Naive thymus-derived CD8-positive, alpha-beta T cell (primary cell): ENCODE measurements at regions not wholly inside any gene's neighbourhood (a gene's known extent, or its start where the extent isn't known, plus 50 kb on each side); places are given as distances from the start of the nearest gene placed in this dataset.

Source experiments
- ATAC-seq, 2 donors: fragments of 150-1000 bp; cut with Tn5 transposase in 1 of 2; sonication (Bioruptor Pico), chemical (Tn5 transposase) in 1 of 2; 1 replicate in 1 of 2; 2 replicates in 1 of 2; pipeline ENCODE4 v1.10.0; 2021; ENCODE audit warnings: mild to moderate bottlenecking in 2 of 2, moderate library complexity in 2 of 2
- POLR2A ChIA-PET: fragments of 350-600 bp; sonication (Branson Sonifier 250); formaldehyde crosslinking; loops from one replicate; lab custom pipeline; 2021; ENCODE audit warnings: antibody characterized with exemption; lab: Charles Lee
- DNase-seq, 10 donors: peaks; one replicate each; pipeline versions ENCODE4 v3.0.0 to v3.0.0-alpha.2; 2020 to 2022
- H3K27ac Mint-ChIP-seq, 10 donors: one replicate each; pipeline ENCODE4 v1.8.0; 2020 to 2022; ENCODE audit warnings: mild to moderate bottlenecking in 10 of 10, mixed read lengths in 10 of 10, moderate library complexity in 4 of 10, inconsistent platforms in 1 of 10
- H3K27me3 Mint-ChIP-seq, 5 donors: one replicate each; pipeline ENCODE4 v1.8.0; 2021 to 2022; ENCODE audit warnings: mixed read lengths in 5 of 5
- H3K36me3 Mint-ChIP-seq, 3 donors: one replicate each; pipeline ENCODE4 v1.8.0; 2020 to 2022; ENCODE audit warnings: mixed read lengths in 3 of 3, mild to moderate bottlenecking in 2 of 3, inconsistent platforms in 1 of 3
- H3K4me1 Mint-ChIP-seq, 4 donors: one replicate each; pipeline ENCODE4 v1.8.0; 2021 to 2022; ENCODE audit warnings: mixed read lengths in 4 of 4
- H3K4me3 Mint-ChIP-seq, 10 donors: one replicate each; pipeline ENCODE4 v1.8.0; 2020 to 2022; ENCODE audit warnings: mild to moderate bottlenecking in 10 of 10, mixed read lengths in 10 of 10, moderate library complexity in 6 of 10, inconsistent platforms in 1 of 10
- H3K9me3 Mint-ChIP-seq, 9 donors: one replicate each; pipeline ENCODE4 v1.8.0; 2020 to 2022; ENCODE audit warnings: mixed read lengths in 9 of 9, mild to moderate bottlenecking in 3 of 9, inconsistent platforms in 1 of 9, moderate library complexity in 1 of 9

- H3K36me3 Mint-ChIP-seq: no peaks in the 10 kb centered on the region
- peaks cover 0 to 6% (median 2%) of the 10 kb centered on the region in 9 donors for H3K9me3 Mint-ChIP-seq
- POLR2A ChIA-PET: no interaction called here
- peaks cover 0 to 15% (median 3%) of the 10 kb centered on the region in 5 donors for H3K27me3 Mint-ChIP-seq
- no peak for ATAC-seq
- no peak overlapping the region for H3K4me3 Mint-ChIP-seq
- no peak for DNase-seq
- H3K27ac Mint-ChIP-seq: no peak overlapping the region
- no peaks in the 10 kb centered on the region for H3K4me1 Mint-ChIP-seq
Measured at GRCh38 chr2:200159357-200159707, 147.2 kb upstream of the SPATS2L start.

DNA sequence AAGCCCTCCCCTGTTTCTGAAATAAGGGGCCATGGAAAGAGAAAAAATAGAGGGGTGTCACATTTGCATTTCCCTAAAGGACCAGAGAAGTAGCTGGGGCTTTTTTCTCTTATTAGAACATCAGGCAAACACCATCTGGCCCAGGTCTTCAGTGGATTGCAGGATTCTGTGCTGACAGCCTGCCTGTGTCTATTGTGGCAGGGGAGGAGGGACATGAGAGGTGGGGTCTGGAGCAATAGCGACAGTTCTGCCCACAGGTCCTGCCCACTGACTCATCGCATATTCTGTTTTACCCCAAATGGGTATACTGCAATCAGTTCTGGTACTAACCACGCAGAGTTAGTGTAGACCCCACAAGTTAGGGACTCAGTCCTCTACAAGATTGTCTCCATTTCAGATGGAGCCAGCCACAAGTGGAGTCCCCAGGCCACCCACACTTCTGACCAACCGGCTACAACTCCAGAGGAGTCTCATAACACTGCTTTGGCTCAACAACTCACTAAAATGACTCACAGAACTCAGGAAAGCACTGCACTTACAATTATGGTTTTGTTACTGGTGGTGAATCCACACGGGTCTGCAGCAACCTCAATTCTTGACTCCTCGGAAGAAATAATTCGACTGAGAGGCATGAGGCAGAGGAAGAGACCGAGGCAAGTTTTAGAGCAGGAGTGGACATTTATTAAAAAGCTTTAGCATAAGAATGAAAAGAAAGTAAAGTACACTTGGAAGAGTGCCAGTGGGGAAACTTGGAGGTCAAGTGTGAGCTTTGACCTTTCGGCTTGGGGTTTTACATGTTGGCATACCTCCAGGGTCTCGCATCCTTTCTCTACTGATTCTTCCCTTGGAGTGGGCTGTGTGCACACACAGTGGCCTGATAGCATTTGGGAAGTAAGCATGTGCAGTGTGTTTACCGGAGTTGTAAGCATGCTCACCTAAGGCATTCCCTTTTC is 146.4 kb upstream of the SPATS2L start:
- Mint-ChIP-seq H3K4me1 (no peaks in the 10 kb centered on the region), H3K27me3 (peaks cover 0 to 17% (median 3%) of the 10 kb centered on the region in 5 donors), H3K27ac (no peak overlapping the region), H3K36me3 (no peaks in the 10 kb centered on the region), H3K9me3 (peaks cover 0 to 11% (median 3%) of the 10 kb centered on the region in 9 donors), H3K4me3 (no peak overlapping the region)
- ATAC-seq: no peak
- POLR2A ChIA-PET: no interaction called here
- DNase-seq: no peak

GRCh38 chr2:200161458-200161857 is 145.0 kb upstream of the SPATS2L start:
- peaks cover 0 to 2% (median 0%) of the 10 kb centered on the region in 3 donors for H3K36me3 Mint-ChIP-seq
- no peak overlapping the region for H3K27ac Mint-ChIP-seq
- POLR2A ChIA-PET: no interaction called here

GRCh38 chr2:200165687-200166086 is 140.8 kb upstream of the SPATS2L start:
- H3K36me3 Mint-ChIP-seq: peaks cover 0 to 2% (median 0%) of the 10 kb centered on the region in 3 donors
- POLR2A ChIA-PET: no interaction called here

More at GRCh38 chr2:200161458-200161857, 145.0 kb upstream of the SPATS2L start:
- H3K4me1 Mint-ChIP-seq: no peaks in the 10 kb centered on the region
- H3K9me3 Mint-ChIP-seq: peaks cover 0 to 24% (median 7%) of the 10 kb centered on the region in 9 donors
- DNase-seq (no peak), ATAC-seq (no peak)
- H3K27me3 Mint-ChIP-seq: peaks cover 0 to 17% (median 3%) of the 10 kb centered on the region in 5 donors
- no peak overlapping the region for H3K4me3 Mint-ChIP-seq

DNA sequence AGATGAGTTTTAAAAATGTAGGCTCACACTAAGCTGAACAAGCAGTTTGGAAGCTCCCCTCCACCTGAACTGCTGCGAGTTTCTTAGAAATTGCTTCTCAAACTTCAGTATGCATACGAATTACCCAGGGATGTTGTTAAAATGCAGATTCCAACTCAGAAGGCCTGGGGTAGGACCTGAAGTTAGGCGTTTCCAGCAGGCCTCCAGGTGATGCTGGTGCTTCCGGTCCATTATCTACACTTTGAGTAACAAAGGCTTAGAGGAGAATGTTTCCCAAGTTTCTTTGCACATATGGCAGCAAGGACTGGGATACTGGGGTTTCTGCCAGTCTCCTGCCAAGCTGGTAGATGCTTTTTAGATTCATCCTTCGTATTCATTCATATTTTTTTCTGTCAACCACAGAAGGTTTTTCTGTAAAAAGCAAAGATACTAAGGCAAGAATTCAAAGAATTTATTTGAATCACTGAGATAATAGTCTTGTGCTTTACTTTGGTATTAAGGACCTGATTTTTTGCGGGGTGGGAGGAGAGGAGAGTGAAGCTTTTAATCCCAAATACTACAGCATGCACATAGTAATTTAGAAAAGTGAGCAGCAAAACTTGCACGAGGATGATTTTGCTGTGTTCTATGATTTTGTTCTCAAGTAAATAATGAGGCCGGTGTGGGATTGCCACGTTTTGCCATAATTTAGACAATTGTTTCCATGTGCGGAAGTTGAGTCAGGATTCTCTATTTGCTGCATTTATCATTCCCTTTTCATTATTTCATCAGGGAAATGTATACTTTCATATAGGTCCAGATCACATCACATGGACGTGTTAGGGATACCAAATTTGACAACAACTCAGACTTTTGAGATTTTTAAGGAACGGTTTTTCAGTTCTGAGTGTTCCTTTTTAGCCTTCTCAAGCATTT is 137.6 kb upstream of the SPATS2L start:
- ATAC-seq (no peak), DNase-seq (no peak)
- H3K27ac Mint-ChIP-seq: no peak overlapping the region
- H3K4me3 Mint-ChIP-seq: no peak overlapping the region
- H3K36me3 Mint-ChIP-seq: peaks cover 0 to 4% (median 2%) of the 10 kb centered on the region in 3 donors
- H3K27me3 Mint-ChIP-seq: peaks cover 5 to 20% (median 7%) of the 10 kb centered on the region in 5 donors
- H3K9me3 Mint-ChIP-seq: peaks cover 0 to 31% (median 8%) of the 10 kb centered on the region in 9 donors
- H3K4me1 Mint-ChIP-seq: no peaks in the 10 kb centered on the region
- POLR2A ChIA-PET: no interaction called here

More at GRCh38 chr2:200165687-200166086, 140.8 kb upstream of the SPATS2L start:
- DNase-seq (no peak), ATAC-seq (no peak)
- H3K27ac Mint-ChIP-seq: no peak overlapping the region
- no peak overlapping the region for H3K4me3 Mint-ChIP-seq
- H3K4me1 Mint-ChIP-seq: no peaks in the 10 kb centered on the region
- H3K27me3 Mint-ChIP-seq: peaks cover 3 to 12% (median 7%) of the 10 kb centered on the region in 5 donors
- H3K9me3 Mint-ChIP-seq: peaks cover 0 to 25% (median 7%) of the 10 kb centered on the region in 9 donors

- DNase-seq (no peak), ATAC-seq (no peak)
- Mint-ChIP-seq H3K9me3 (peaks cover 0 to 23% (median 6%) of the 10 kb centered on the region in 9 donors), H3K27me3 (peaks cover 4 to 20% (median 5%) of the 10 kb centered on the region in 5 donors), H3K4me1 (no peaks in the 10 kb centered on the region), H3K36me3 (peaks cover 0 to 4% (median 2%) of the 10 kb centered on the region in 3 donors), H3K4me3 (no peak overlapping the region), H3K27ac (no peak overlapping the region)
- POLR2A ChIA-PET: no interaction called here
Measured at GRCh38 chr2:200170221-200170620, 136.3 kb upstream of the SPATS2L start.

DNA sequence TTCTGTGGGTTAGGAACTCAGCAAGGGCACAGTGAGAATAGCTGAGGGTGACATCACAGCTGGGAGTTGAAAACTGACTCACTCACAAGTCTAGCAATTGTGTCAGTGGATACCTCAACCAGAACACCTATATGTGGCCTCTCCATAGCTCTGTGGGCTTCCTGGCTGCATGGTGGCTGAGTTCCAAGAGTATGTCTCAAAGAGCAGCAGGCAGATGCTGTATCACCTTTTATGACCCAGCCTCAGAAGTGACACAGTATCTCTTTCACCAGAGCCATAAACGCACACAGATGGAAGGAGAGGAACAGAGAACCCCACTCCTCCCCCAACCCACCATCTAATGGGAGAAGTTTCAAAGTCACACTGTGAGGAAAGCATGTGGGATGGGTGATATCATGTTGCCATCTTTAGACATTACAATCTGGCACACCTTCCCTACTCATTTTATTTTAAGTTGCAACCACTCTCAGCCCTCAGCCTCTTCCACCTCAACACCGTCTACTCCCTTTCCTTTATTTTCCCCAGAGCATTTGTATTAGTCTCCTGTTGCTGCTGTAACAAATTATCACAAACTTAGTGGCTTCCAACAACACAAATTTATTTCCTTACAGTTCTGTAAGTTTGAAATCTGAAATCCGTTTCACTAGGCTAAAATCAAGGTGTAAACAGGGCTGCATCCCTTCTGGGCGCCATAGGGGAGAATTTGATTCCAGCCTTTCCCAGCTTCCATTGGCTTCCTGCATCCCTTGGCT is 134.6 kb upstream of the SPATS2L start:
- ATAC-seq (no peak), DNase-seq (no peak)
- Mint-ChIP-seq H3K9me3 (peaks cover 0 to 10% (median 0%) of the 10 kb centered on the region in 9 donors), H3K27ac (no peak overlapping the region), H3K4me3 (no peak overlapping the region), H3K27me3 (peaks cover 3 to 20% (median 5%) of the 10 kb centered on the region in 5 donors), H3K36me3 (peaks cover 0 to 4% (median 0%) of the 10 kb centered on the region in 3 donors), H3K4me1 (no peaks in the 10 kb centered on the region)
- POLR2A ChIA-PET: no interaction called here

- peaks cover 0 to 4% (median 0%) of the 10 kb centered on the region in 3 donors for H3K36me3 Mint-ChIP-seq
- ATAC-seq: no peak
- no peak for DNase-seq
- peaks cover 0 to 10% (median 0%) of the 10 kb centered on the region in 9 donors for H3K9me3 Mint-ChIP-seq
- no peak overlapping the region for H3K4me3 Mint-ChIP-seq
- H3K4me1 Mint-ChIP-seq: no peaks in the 10 kb centered on the region
- POLR2A ChIA-PET: no interaction called here
- no peak overlapping the region for H3K27ac Mint-ChIP-seq
- peaks cover 3 to 20% (median 5%) of the 10 kb centered on the region in 5 donors for H3K27me3 Mint-ChIP-seq
Measured at GRCh38 chr2:200172521-200172920, 134.0 kb upstream of the SPATS2L start.

DNA sequence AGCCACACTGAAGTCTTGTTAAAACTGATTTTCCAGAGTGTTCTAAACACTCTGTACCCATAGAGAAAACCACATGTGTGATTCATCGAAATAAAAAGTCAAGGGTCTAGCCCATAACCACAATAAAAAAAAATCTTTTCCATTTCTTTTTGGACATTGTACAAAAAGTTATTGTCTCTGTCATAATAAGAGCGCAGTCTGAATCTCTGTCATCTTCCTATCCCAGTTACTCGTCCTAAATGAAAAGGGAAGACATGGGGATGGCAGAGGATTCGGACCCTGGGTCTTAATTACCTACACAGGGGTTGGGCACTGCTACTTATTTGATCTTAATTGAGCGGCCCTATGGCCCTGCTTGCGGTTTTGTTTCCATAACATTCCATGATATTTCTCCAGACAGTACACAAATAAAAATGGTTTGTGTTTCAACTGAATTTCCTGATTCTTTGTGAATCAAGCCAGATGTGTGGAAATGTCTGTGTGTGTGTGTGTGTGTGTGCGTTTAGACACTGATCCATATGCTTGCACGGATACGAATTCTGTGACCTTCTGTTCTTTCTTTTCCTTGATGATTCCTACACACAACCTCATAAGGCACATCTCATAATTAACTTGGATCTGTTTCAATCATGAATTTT is 133.4 kb upstream of the SPATS2L start:
- no peak overlapping the region for H3K27ac Mint-ChIP-seq
- H3K36me3 Mint-ChIP-seq: peaks cover 0 to 4% (median 0%) of the 10 kb centered on the region in 3 donors
- POLR2A ChIA-PET: no interaction called here
- peaks cover 3 to 21% (median 8%) of the 10 kb centered on the region in 5 donors for H3K27me3 Mint-ChIP-seq
- H3K4me1 Mint-ChIP-seq: no peaks in the 10 kb centered on the region
- DNase-seq (no peak), ATAC-seq (no peak)
- no peak overlapping the region for H3K4me3 Mint-ChIP-seq
- H3K9me3 Mint-ChIP-seq: peaks cover 0 to 10% (median 0%) of the 10 kb centered on the region in 9 donors

DNA sequence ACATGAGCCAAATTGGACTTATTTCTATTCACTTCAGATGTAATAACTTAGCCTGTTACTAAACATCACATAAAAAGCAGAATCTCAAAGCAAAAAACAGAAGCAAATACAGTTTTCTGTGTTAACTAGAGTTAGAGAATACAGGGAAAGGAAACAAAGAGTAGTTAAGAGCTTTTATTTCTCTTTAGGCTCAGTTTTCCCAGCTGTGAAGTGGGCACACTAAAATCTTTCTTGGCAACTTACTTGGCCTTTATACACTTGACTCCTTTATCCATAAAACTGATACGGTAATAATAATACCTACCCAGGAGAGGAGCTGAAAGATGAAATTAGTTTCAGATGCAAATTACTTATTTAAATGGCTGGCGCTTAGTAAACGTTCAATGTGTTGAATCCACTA is 132.8 kb upstream of the SPATS2L start:
- H3K9me3 Mint-ChIP-seq: peaks cover 0 to 10% (median 0%) of the 10 kb centered on the region in 9 donors

GRCh38 chr2:200174433-200175216 is 131.9 kb upstream of the SPATS2L start:
- no peak for ATAC-seq
- peaks cover 0 to 4% (median 0%) of the 10 kb centered on the region in 3 donors for H3K36me3 Mint-ChIP-seq
- H3K9me3 Mint-ChIP-seq: peaks cover 0 to 10% (median 0%) of the 10 kb centered on the region in 9 donors
- no peaks in the 10 kb centered on the region for H3K4me1 Mint-ChIP-seq
- no peak for DNase-seq
- POLR2A ChIA-PET: no interaction called here
- H3K4me3 Mint-ChIP-seq: no peak overlapping the region
- H3K27me3 Mint-ChIP-seq: peaks cover 3 to 25% (median 11%) of the 10 kb centered on the region in 5 donors
- H3K27ac Mint-ChIP-seq: no peak overlapping the region

More for the DNA sequence above, 132.8 kb upstream of the SPATS2L start:
- POLR2A ChIA-PET: no interaction called here
- DNase-seq (no peak), ATAC-seq (no peak)
- Mint-ChIP-seq H3K36me3 (peaks cover 0 to 4% (median 0%) of the 10 kb centered on the region in 3 donors), H3K4me1 (no peaks in the 10 kb centered on the region), H3K27me3 (peaks cover 3 to 27% (median 11%) of the 10 kb centered on the region in 5 donors), H3K27ac (no peak overlapping the region), H3K4me3 (no peak overlapping the region)
